ENCODE measurements at regions not wholly inside any gene's neighbourhood (a gene's known extent, or its start where the extent isn't known, plus 50 kb on each side); places are given as distances from the start of the nearest gene placed in this dataset.

DNA sequence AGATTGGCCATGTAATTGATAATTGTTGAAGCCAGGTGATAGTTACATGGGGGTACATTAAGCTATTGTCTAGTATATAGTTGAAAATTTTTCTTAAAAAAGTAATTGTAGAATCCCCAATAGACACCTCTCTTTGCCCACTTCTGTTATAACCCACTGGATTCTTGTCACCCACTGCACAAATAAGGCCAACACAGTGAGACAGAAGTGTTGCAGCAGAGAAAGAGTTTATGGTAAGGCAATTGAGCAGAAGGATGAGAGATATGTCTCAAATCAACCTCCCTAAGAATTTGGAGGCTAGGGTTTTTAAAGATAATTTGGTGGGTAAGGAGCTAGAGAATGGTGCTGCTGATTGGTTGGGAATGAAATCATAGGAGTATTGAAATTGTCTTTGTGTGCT, 270.3 kb upstream of the TAC1 start:
- Histone ChIP-seq H3K9me3 (replicated peaks; ENCODE audit: control insufficient read depth, insufficient read depth, low read length) (no peaks in the 10 kb centered on the region; the same call in 2 of the 3 replicates), H3K9ac (ENCODE audit: control insufficient read depth, insufficient read depth, low read length) (no peak overlapping the region), H2AFZ (ENCODE audit: control insufficient read depth, low read depth, low read length) (no peak overlapping the region), H3K36me3 (ENCODE audit: control insufficient read depth in 2 of 2, insufficient read depth in 2 of 2, low read length in 1 of 2) (no peaks in the 10 kb centered on the region), H3K4me1 (ENCODE audit: control insufficient read depth, insufficient read depth, low read length) (no peaks in the 10 kb centered on the region), H3K27ac (ENCODE audit: control insufficient read depth, insufficient read depth) (no peak overlapping the region), H4K20me1 (ENCODE audit: control insufficient read depth, insufficient read depth) (no peaks in the 10 kb centered on the region), H3K27me3 (replicated peaks in 1 of 2; ENCODE audit: control insufficient read depth in 2 of 2, insufficient read depth in 2 of 2, low read length in 1 of 2) (no peaks in the 10 kb centered on the region), H3K4me2 (ENCODE audit: control insufficient read depth, insufficient read depth) (no peak overlapping the region), H3K79me2 (ENCODE audit: control insufficient read depth, insufficient read depth, low read length) (no peaks in the 10 kb centered on the region), H3K4me3 (no peak overlapping the region)
- no peak for ATAC-seq
- SMC1A ChIA-PET (ENCODE audit: uncharacterized antibody, unreplicated experiment) = no interaction called here
- BruUV-seq (replicated peaks) = no TSS peak
- in situ Hi-C loops (cut with MboI) (no loop called here), intact Hi-C loops (cut with micrococcal nuclease; ENCODE audit: unreplicated experiment) (no loop called here)
- DNase-seq (ENCODE audit: low read depth, low spot score) = no peak
- no peak for FAIRE-seq
- CTCF ChIA-PET = no interaction called here
- RAD21 ChIA-PET (ENCODE audit: unreplicated experiment) = no interaction called here
- POLR2A ChIA-PET = interaction anchor here (0.6 kb wide), 1 partner anchor 44 kb away, joined by 4 read pairs; no protein-coding TSS in a partner anchor
- TF ChIP-seq, protein P1, sequence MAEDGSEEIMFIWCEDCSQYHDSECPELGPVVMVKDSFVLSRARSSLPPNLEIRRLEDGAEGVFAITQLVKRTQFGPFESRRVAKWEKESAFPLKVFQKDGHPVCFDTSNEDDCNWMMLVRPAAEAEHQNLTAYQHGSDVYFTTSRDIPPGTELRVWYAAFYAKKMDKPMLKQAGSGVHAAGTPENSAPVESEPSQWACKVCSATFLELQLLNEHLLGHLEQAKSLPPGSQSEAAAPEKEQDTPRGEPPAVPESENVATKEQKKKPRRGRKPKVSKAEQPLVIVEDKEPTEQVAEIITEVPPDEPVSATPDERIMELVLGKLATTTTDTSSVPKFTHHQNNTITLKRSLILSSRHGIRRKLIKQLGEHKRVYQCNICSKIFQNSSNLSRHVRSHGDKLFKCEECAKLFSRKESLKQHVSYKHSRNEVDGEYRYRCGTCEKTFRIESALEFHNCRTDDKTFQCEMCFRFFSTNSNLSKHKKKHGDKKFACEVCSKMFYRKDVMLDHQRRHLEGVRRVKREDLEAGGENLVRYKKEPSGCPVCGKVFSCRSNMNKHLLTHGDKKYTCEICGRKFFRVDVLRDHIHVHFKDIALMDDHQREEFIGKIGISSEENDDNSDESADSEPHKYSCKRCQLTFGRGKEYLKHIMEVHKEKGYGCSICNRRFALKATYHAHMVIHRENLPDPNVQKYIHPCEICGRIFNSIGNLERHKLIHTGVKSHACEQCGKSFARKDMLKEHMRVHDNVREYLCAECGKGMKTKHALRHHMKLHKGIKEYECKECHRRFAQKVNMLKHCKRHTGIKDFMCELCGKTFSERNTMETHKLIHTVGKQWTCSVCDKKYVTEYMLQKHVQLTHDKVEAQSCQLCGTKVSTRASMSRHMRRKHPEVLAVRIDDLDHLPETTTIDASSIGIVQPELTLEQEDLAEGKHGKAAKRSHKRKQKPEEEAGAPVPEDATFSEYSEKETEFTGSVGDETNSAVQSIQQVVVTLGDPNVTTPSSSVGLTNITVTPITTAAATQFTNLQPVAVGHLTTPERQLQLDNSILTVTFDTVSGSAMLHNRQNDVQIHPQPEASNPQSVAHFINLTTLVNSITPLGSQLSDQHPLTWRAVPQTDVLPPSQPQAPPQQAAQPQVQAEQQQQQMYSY (CRISPR knock-in tag; IDR thresholded peaks at IDR 0.05) = no peak
- TF ChIP-seq, protein P2, sequence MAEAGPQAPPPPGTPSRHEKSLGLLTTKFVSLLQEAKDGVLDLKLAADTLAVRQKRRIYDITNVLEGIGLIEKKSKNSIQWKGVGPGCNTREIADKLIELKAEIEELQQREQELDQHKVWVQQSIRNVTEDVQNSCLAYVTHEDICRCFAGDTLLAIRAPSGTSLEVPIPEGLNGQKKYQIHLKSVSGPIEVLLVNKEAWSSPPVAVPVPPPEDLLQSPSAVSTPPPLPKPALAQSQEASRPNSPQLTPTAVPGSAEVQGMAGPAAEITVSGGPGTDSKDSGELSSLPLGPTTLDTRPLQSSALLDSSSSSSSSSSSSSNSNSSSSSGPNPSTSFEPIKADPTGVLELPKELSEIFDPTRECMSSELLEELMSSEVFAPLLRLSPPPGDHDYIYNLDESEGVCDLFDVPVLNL (IDR thresholded peaks at IDR 0.05; ENCODE audit: low read depth, low read length) = no peak
- TF ChIP-seq ZNF687 (IDR thresholded peaks at IDR 0.05) (no peak), TCF3 (IDR thresholded peaks at IDR 0.05; ENCODE audit: borderline replicate concordance, insufficient read depth, low read depth, low read length) (no peak), HSF1 (IDR thresholded peaks at IDR 0.05; ENCODE audit: low read depth, low read length) (no peak), ESRRA (IDR thresholded peaks at IDR 0.05; ENCODE audit: low read length) (no peak), E2F8 (IDR thresholded peaks at IDR 0.05; ENCODE audit: low read depth, partially characterized antibody) (no peak), NKRF (conservative IDR thresholded peaks at IDR 0.05) (no peak)

Data from GM12878 (cell line).